K562 (cell line): ENCODE measurements at regions not wholly inside any gene's neighbourhood (a gene's known extent, or its start where the extent isn't known, plus 50 kb on each side); places are given as distances from the start of the nearest gene placed in this dataset.

ENCODE experiments used
- ATAC-seq: fragments of 200-7000 bp; cut with Tn5 transposase; 3 replicates; pipeline ENCODE4 v1.9.1; 2020; ENCODE audit warnings: moderate library complexity
- BruUV-seq: library from RNA; stranded (reverse); fragments of 400-500 nt; replicated peaks from 2 replicates; lab custom pipeline; 2021; lab: Mats Ljungman, UMichigan
- CTCF ChIA-PET: fragments of 300-600 bp; formaldehyde crosslinking; extraction: SDS; loops from one replicate; lab custom pipeline; 2021; ENCODE audit warnings: low intra/inter-chr PET ratio; lab: Yijun Ruan, JAX
- POLR2A ChIA-PET: fragments of 300-600, 350-650 bp; sonication (Branson Sonifier 250); formaldehyde crosslinking; extraction: SDS; loops from one replicate; lab custom pipeline; 2021; ENCODE audit warnings: antibody characterized with exemption, inconsistent platforms; lab: Yijun Ruan, JAX
- DNase-seq, 4 experiments: peaks; one replicate each; pipeline versions ENCODE4 v3.0.0 to v3.0.0-alpha.2; 2011 to 2018; ENCODE audit warnings: low spot score in 3 of 4, mixed read lengths in 3 of 4; ENCODE audit errors: extremely low read depth in 1 of 4
- FAIRE-seq: peaks from 2 replicates; lab custom pipeline; 2011; peaks lifted over from hg19 to GRCh38; lab: Jason Lieb, UNC
- H2AFZ ChIP-seq: 2 replicates; pipeline ENCODE4 v1.6.0; 2011; ENCODE audit warnings: low read depth, low read length, control low read depth, inconsistent platforms
- H3K27ac ChIP-seq: fragments of 200-600 bp; 3 replicates; pipeline ENCODE4 v1.8.0; 2011; ENCODE audit warnings: low read depth, mild to moderate bottlenecking, control low read depth, inconsistent platforms, low read length, moderate library complexity, mixed read lengths; ENCODE audit errors: extremely low read depth
- H3K27me3 ChIP-seq, 2 experiments: fragments of 300-600 bp in 1 of 2; 2 replicates in 1 of 2; 3 replicates in 1 of 2; pipeline versions ENCODE4 v1.6.0 to v1.8.0; 2011; ENCODE audit warnings: inconsistent platforms in 2 of 2, low read length in 2 of 2, mild to moderate bottlenecking in 1 of 2, mixed read lengths in 1 of 2, moderate library complexity in 1 of 2; ENCODE audit not compliant: control insufficient read depth in 2 of 2, insufficient read depth in 2 of 2
- H3K36me3 ChIP-seq: fragments of 300-600 bp; 3 replicates; pipeline ENCODE4 v1.8.0; 2011; ENCODE audit warnings: mild to moderate bottlenecking, low read length, inconsistent platforms; ENCODE audit not compliant: control insufficient read depth, insufficient read depth
- H3K4me1 ChIP-seq, 2 experiments: fragments of 200-600 bp in 1 of 2; replicated peaks in 1 of 2; 2 replicates in 1 of 2; 3 replicates in 1 of 2; pipeline versions ENCODE4 v1.5.1 to v1.8.0; 2011; ENCODE audit warnings: inconsistent platforms in 2 of 2, low read length in 2 of 2, mild to moderate bottlenecking in 1 of 2, mixed read lengths in 1 of 2, moderate library complexity in 1 of 2; ENCODE audit not compliant: control insufficient read depth in 2 of 2, insufficient read depth in 2 of 2
- H3K4me2 ChIP-seq: 2 replicates; pipeline ENCODE4 v1.6.1; 2011; ENCODE audit warnings: low read length, control low read depth, inconsistent platforms, mixed read lengths; ENCODE audit not compliant: insufficient read depth
- H3K4me3 ChIP-seq: fragments of 200-600 bp; sonication (generic), shearing (Covaris generic); 2 replicates; pipeline ENCODE4 v1.5.1; 2016; ENCODE audit warnings: control low read depth, inconsistent platforms
- H3K79me2 ChIP-seq: fragments of 200-600 bp; 3 replicates; pipeline ENCODE4 v1.8.0; 2011; ENCODE audit warnings: low read length, inconsistent platforms; ENCODE audit not compliant: control insufficient read depth, insufficient read depth
- H3K9ac ChIP-seq, 2 experiments: 2 replicates each; pipeline versions ENCODE4 v1.6.0 to v1.6.1; 2011; ENCODE audit warnings: low read depth in 2 of 2, low read length in 2 of 2, control low read depth in 1 of 2, inconsistent platforms in 1 of 2, mild to moderate bottlenecking in 1 of 2, mixed read lengths in 1 of 2; ENCODE audit not compliant: insufficient read depth in 1 of 2
- H3K9me1 ChIP-seq: one replicate; pipeline ENCODE4 v1.6.0; 2011; ENCODE audit warnings: inconsistent platforms, mild to moderate bottlenecking, low read length, moderate library complexity; ENCODE audit not compliant: control insufficient read depth, insufficient read depth
- H3K9me3 ChIP-seq: replicated peaks from 2 replicates; pipeline ENCODE4 v1.5.1; 2011; ENCODE audit warnings: low read depth, low read length, inconsistent platforms; ENCODE audit not compliant: control insufficient read depth, insufficient read depth
- H4K20me1 ChIP-seq: replicated peaks from 2 replicates; pipeline ENCODE4 v1.6.1; 2011; ENCODE audit warnings: low read length, inconsistent platforms, mixed read lengths; ENCODE audit not compliant: control insufficient read depth, insufficient read depth
- ARID1B ChIP-seq: fragments of 450-650 bp; IDR thresholded peaks from 2 replicates; pipeline ENCODE4 v1.6.1; 2016; ENCODE audit warnings: antibody characterized with exemption, mild to moderate bottlenecking, inconsistent platforms
- ESRRB ChIP-seq: fragments of 250-450 bp; sonication (Bioruptor Pico); IDR thresholded peaks from 2 replicates; pipeline ENCODE4 v1.5.0; 2020; ENCODE audit warnings: mild to moderate bottlenecking, moderate library complexity, borderline replicate concordance
- MAFG ChIP-seq: fragments of 450-650 bp; conservative IDR thresholded peaks from 2 replicates; pipeline ENCODE4 v1.6.1; 2016; ENCODE audit warnings: missing genetic modification characterization, missing compliant biosample characterization
- MLLT1 ChIP-seq, 2 experiments: fragments of 450-650 bp; IDR thresholded peaks; 2 replicates each; pipeline ENCODE4 v1.6.1; 2016
- OTX1 ChIP-seq: fragments of 450-650 bp; formaldehyde crosslinking; IDR thresholded peaks from 2 replicates; pipeline ENCODE4 v1.4.0; 2022; ENCODE audit warnings: mild to moderate bottlenecking
- PRDM10 ChIP-seq: fragments of 450-650 bp; IDR thresholded peaks from 2 replicates; pipeline ENCODE4 v1.6.1; 2018; ENCODE audit not compliant: partially characterized antibody
- PTTG1 ChIP-seq: fragments of 450-650 bp; IDR thresholded peaks from 2 replicates; pipeline ENCODE4 v1.6.1; 2016; ENCODE audit warnings: low read depth, mild to moderate bottlenecking, missing genetic modification characterization, missing compliant biosample characterization
- RBM39 ChIP-seq: fragments of 200-400 bp; formaldehyde crosslinking; optimal IDR thresholded peaks from 2 replicates; pipeline ENCODE3; 2018; ENCODE audit warnings: low read depth, low read length
- XRCC3 ChIP-seq: fragments of 450-650 bp; IDR thresholded peaks from 2 replicates; pipeline ENCODE4 v1.6.1; 2017; ENCODE audit warnings: mild to moderate bottlenecking, moderate library complexity
- ZNF174 ChIP-seq: fragments of 250-450 bp; sonication (Bioruptor Pico); IDR thresholded peaks from 2 replicates; pipeline ENCODE4 v1.4.0; 2020; ENCODE audit warnings: mild to moderate bottlenecking
- ZNF175 ChIP-seq: fragments of 200-800 bp; sonication (Bioruptor generic); IDR thresholded peaks from 2 replicates; pipeline ENCODE4 v1.6.1; 2016; ENCODE audit warnings: low read depth, mild to moderate bottlenecking, missing genetic modification characterization, missing compliant biosample characterization
- ZNF184 ChIP-seq: sonication (generic); formaldehyde crosslinking; IDR thresholded peaks from 2 replicates; pipeline ENCODE4 v1.5.0; 2020; ENCODE audit warnings: missing genetic modification reagents
- WGBS: fragments of 100-300 bp; shearing (Covaris generic); methylation state at CpG from one replicate; pipeline ENCODE4 v1.1.6; 2016; ENCODE audit warnings: low coverage, mixed read lengths; ENCODE audit not compliant: insufficient coverage; ENCODE audit errors: missing lambda C conversion rate; 5-methylcytosine and 5-hydroxymethylcytosine counted together
- in situ Hi-C: fragments of 300-500 bp; cut with MboI; formaldehyde crosslinking; loops from 4 replicates; pipeline ENCODE4 v1.15.0; 2018; ENCODE audit warnings: inconsistent platforms, mixed read lengths
- intact Hi-C: fragments of 100-400 bp; cut with micrococcal nuclease; formaldehyde crosslinking; loops from 2 replicates; pipeline ENCODE4 v1.14.2; 2022

GRCh38 chr13:34772881-34773280 lies 169.2 kb upstream of the NBEA start (continued):
- TF ChIP-seq PRDM10 (no peak), ZNF175 (CRISPR knock-in tag) (no peak)
- TF ChIP-seq, all 486 proteins: peak for 0

- H2AFZ ChIP-seq: no peak overlapping the region
- H3K9me3 ChIP-seq: no peaks in the 10 kb centered on the region
- no TSS peak for BruUV-seq
- WGBS: 0% methylated on average over 2 of the region's 2 CpGs
- in situ Hi-C loops (no loop called here), intact Hi-C loops (no loop called here)
- H3K27me3 ChIP-seq: no peaks in the 10 kb centered on the region
- no peak overlapping the region for H3K9ac ChIP-seq
- H3K4me1 ChIP-seq: no peaks in the 10 kb centered on the region
- no peak overlapping the region for H3K27ac ChIP-seq
- no peak overlapping the region for H3K4me3 ChIP-seq
- no peak for FAIRE-seq
- no peak for ATAC-seq
- H3K4me2 ChIP-seq: no peak overlapping the region
- H3K36me3 ChIP-seq: no peaks in the 10 kb centered on the region
- CTCF ChIA-PET: no interaction called here
- H4K20me1 ChIP-seq: no peaks in the 10 kb centered on the region
- POLR2A ChIA-PET: no interaction called here
- H3K79me2 ChIP-seq: no peaks in the 10 kb centered on the region
- DNase-seq: no peak
- H3K9me1 ChIP-seq: no peaks in the 10 kb centered on the region
- no peak for TF ChIP-seq ESRRB (CRISPR knock-in tag)
- TF ChIP-seq ZNF175 (CRISPR knock-in tag): no peak
- TF ChIP-seq PTTG1 (tag): no peak
- TF ChIP-seq RBM39: no peak
- TF ChIP-seq ZNF184 (CRISPR knock-in tag): no peak
- TF ChIP-seq ARID1B: no peak
- TF ChIP-seq MLLT1 (IDR thresholded peaks at IDR 0.05): no peak
- TF ChIP-seq OTX1: no peak
- no peak for TF ChIP-seq XRCC3
- no peak for TF ChIP-seq MAFG
- no peak for TF ChIP-seq ZNF174 (CRISPR knock-in tag)
These were observed 165.6 kb upstream of the NBEA start for GRCh38 chr13:34776390-34776981.
